Renal cortex interstitium (tissue), 11 donors: ENCODE measurements at regions not wholly inside any gene's neighbourhood (a gene's known extent, or its start where the extent isn't known, plus 50 kb on each side); places are given as distances from the start of the nearest gene placed in this dataset.
"Not testable (repeated sequence)": the region's sequence is repeated elsewhere in the genome, so short reads cannot be mapped to it uniquely, and the experiment has no call there.

Experiments
- DNase-seq, 11 donors: peaks; one replicate each; pipeline ENCODE4 v3.0.0-alpha.2; 2013; ENCODE audit warnings: low read depth in 9 of 11, low spot score in 4 of 11; ENCODE audit errors: extremely low read depth in 1 of 11

- DNase-seq, result no peak
These were observed 291.5 kb upstream of the ARHGEF26 start for GRCh38 chr3:153829606-153830170.

GRCh38 chr3:153830552-153830951 is 290.6 kb upstream of the ARHGEF26 start:
- no peak for DNase-seq

- no peak for DNase-seq
These were observed 285.6 kb upstream of the ARHGEF26 start for GRCh38 chr3:153835540-153835939.

GRCh38 chr3:153840487-153840886 is 280.7 kb upstream of the ARHGEF26 start:
- no peak for DNase-seq

- DNase-seq, result no peak
These were observed 277.2 kb upstream of the ARHGEF26 start for GRCh38 chr3:153843994-153844393.

GRCh38 chr3:153845311-153845710 is 275.9 kb upstream of the ARHGEF26 start:
- DNase-seq, result no peak

- DNase-seq, result no peak
These were observed 272.5 kb upstream of the ARHGEF26 start for GRCh38 chr3:153848702-153849101.

- no peak for DNase-seq
These were observed 268.8 kb upstream of the ARHGEF26 start for GRCh38 chr3:153852355-153852754.

- no peak for DNase-seq
These were observed 268.0 kb upstream of the ARHGEF26 start for GRCh38 chr3:153853163-153853562.

GRCh38 chr3:153855772-153856171 is 265.4 kb upstream of the ARHGEF26 start:
- no peak for DNase-seq

- no peak for DNase-seq
These were observed 264.3 kb upstream of the ARHGEF26 start for GRCh38 chr3:153856932-153857331.

- DNase-seq, result no peak
These were observed 256.4 kb upstream of the ARHGEF26 start for GRCh38 chr3:153864793-153865192.

- no peak for DNase-seq
These were observed 254.3 kb upstream of the ARHGEF26 start for GRCh38 chr3:153866901-153867300.

- DNase-seq, result not testable (repeated sequence)
These were observed 246.8 kb upstream of the ARHGEF26 start for GRCh38 chr3:153874348-153874747.

GRCh38 chr3:153880493-153880892 is 240.7 kb upstream of the ARHGEF26 start:
- DNase-seq, result no peak

GRCh38 chr3:153881201-153881600 is 240.0 kb upstream of the ARHGEF26 start:
- no peak for DNase-seq

- DNase-seq, result no peak
These were observed 235.8 kb upstream of the ARHGEF26 start for GRCh38 chr3:153885359-153885758.

- DNase-seq, result no peak
These were observed 231.3 kb upstream of the ARHGEF26 start for GRCh38 chr3:153889905-153890334.

- no peak for DNase-seq
These were observed 229.1 kb upstream of the ARHGEF26 start for GRCh38 chr3:153892126-153892525.

GRCh38 chr3:153894857-153895256 is 226.3 kb upstream of the ARHGEF26 start:
- DNase-seq, result no peak

- no peak for DNase-seq
These were observed 225.0 kb upstream of the ARHGEF26 start for GRCh38 chr3:153896197-153896596.
